MM.1S (cell line): ENCODE measurements at regions not wholly inside any gene's neighbourhood (a gene's known extent, or its start where the extent isn't known, plus 50 kb on each side); places are given as distances from the start of the nearest gene placed in this dataset.

ENCODE experiments used
- EZH2 ChIP-seq: fragments of 300-600 bp; sonication (generic); optimal IDR thresholded peaks from 2 replicates; pipeline ENCODE3; 2017; ENCODE audit warnings: low read depth, mild to moderate bottlenecking, antibody characterized with exemption, low read length, mixed read lengths
- EZH2phosphoT487 ChIP-seq: fragments of 300-600 bp; sonication (generic); IDR thresholded peaks from 2 replicates; pipeline ENCODE4 v1.6.1; 2018; ENCODE audit warnings: antibody characterized with exemption, low read length
- TF ChIP-seq, protein P1 (sequence below): fragments of 300-600 bp; sonication (generic); IDR thresholded peaks from 2 replicates; pipeline ENCODE4 v1.5.1; 2016; ENCODE audit warnings: antibody characterized with exemption, low read length, mixed read lengths

DNA sequence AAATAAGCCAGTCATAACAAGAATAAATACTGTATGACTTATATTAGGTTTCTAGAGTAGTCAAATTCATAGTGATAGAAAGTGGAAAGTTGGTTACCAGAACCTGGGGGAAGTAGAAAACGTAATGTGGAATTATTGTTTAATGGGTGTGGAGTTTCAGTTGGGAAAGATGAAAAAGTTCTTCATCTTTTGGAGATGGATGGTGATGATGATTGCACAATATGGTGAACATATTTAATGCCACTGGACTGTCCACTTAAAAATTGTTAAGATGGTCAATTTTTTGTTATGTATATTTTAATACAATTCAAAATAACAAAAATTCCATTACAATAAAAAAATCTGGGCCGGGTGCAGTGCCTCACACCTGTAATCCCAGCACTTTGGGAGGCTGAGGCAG is 289.6 kb downstream of the ZIC3 start:
- no peak for TF ChIP-seq EZH2
- TF ChIP-seq, protein P1, sequence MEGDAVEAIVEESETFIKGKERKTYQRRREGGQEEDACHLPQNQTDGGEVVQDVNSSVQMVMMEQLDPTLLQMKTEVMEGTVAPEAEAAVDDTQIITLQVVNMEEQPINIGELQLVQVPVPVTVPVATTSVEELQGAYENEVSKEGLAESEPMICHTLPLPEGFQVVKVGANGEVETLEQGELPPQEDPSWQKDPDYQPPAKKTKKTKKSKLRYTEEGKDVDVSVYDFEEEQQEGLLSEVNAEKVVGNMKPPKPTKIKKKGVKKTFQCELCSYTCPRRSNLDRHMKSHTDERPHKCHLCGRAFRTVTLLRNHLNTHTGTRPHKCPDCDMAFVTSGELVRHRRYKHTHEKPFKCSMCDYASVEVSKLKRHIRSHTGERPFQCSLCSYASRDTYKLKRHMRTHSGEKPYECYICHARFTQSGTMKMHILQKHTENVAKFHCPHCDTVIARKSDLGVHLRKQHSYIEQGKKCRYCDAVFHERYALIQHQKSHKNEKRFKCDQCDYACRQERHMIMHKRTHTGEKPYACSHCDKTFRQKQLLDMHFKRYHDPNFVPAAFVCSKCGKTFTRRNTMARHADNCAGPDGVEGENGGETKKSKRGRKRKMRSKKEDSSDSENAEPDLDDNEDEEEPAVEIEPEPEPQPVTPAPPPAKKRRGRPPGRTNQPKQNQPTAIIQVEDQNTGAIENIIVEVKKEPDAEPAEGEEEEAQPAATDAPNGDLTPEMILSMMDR = no peak
- TF ChIP-seq EZH2phosphoT487 = no peak
